Neural cell (in vitro differentiated cells): ENCODE measurements at regions not wholly inside any gene's neighbourhood (a gene's known extent, or its start where the extent isn't known, plus 50 kb on each side); places are given as distances from the start of the nearest gene placed in this dataset.

Experiments
- H2AFZ ChIP-seq: fragments of 200-600, 300-800 bp; sonication (generic), shearing (Covaris generic); 2 replicates; pipeline ENCODE4 v1.6.0; 2014; ENCODE audit warnings: low read depth, mild to moderate bottlenecking, antibody characterized with exemption, low read length, moderate library complexity
- H3F3A ChIP-seq: fragments of 200-600 bp; shearing (Covaris generic); 2 replicates; pipeline ENCODE4 v1.6.1; 2016; ENCODE audit warnings: mild to moderate bottlenecking, moderate library complexity, mixed read lengths, antibody characterized with exemption, low read length; ENCODE audit not compliant: insufficient read depth, poor library complexity, severe bottlenecking
- H3K27ac ChIP-seq: fragments of 200-600, 300-800 bp; sonication (generic), shearing (Covaris generic); 2 replicates; pipeline ENCODE4 v1.5.1; 2014; ENCODE audit warnings: mild to moderate bottlenecking, low read length, moderate library complexity
- H3K27me3 ChIP-seq: fragments of 300-800, 200-600 bp; sonication (generic), shearing (Covaris generic); 2 replicates; pipeline ENCODE4 v1.6.0; 2014; ENCODE audit warnings: mild to moderate bottlenecking, low read depth, low read length, moderate library complexity; ENCODE audit not compliant: insufficient read depth
- H3K36me3 ChIP-seq: fragments of 300-800, 200-600 bp; sonication (generic), shearing (Covaris generic); 2 replicates; pipeline ENCODE4 v1.5.1; 2014; ENCODE audit warnings: mild to moderate bottlenecking, antibody characterized with exemption, low read length, moderate library complexity; ENCODE audit not compliant: insufficient read depth
- H3K4me2 ChIP-seq: fragments of 300-800, 200-600 bp; sonication (generic), shearing (Covaris generic); 2 replicates; pipeline ENCODE4 v1.6.0; 2014; ENCODE audit warnings: mild to moderate bottlenecking, low read length
- H3K4me3 ChIP-seq: fragments of 300-800, 200-600 bp; sonication (generic), shearing (Covaris generic); 2 replicates; pipeline ENCODE4 v1.5.1; 2014; ENCODE audit warnings: mild to moderate bottlenecking, low read length, moderate library complexity
- H3K79me2 ChIP-seq: fragments of 200-600 bp; shearing (Covaris generic); replicated peaks from 2 replicates; pipeline ENCODE4 v1.6.0; 2014; ENCODE audit warnings: mild to moderate bottlenecking, low read length, moderate library complexity; ENCODE audit not compliant: insufficient read depth
- H3K9ac ChIP-seq: fragments of 300-800, 200-600 bp; sonication (generic), shearing (Covaris generic); 2 replicates; pipeline ENCODE4 v1.6.1; 2016; ENCODE audit warnings: mild to moderate bottlenecking, low read length, mixed read lengths
- H3K9me2 ChIP-seq: fragments of 200-600 bp; shearing (Covaris generic); 2 replicates; pipeline ENCODE4 v1.6.1; 2016; ENCODE audit warnings: mild to moderate bottlenecking, low read length, mixed read lengths; ENCODE audit not compliant: insufficient read depth
- H3K9me3 ChIP-seq: fragments of 200-600, 300-800 bp; sonication (generic), shearing (Covaris generic); 2 replicates; pipeline ENCODE4 v1.6.1; 2016; ENCODE audit warnings: mild to moderate bottlenecking, mixed run types, low read length, moderate library complexity, mixed read lengths
- H4K20me1 ChIP-seq: fragments of 200-600 bp; shearing (Covaris generic); 2 replicates; pipeline ENCODE4 v1.6.1; 2016; ENCODE audit warnings: mild to moderate bottlenecking, mixed run types; ENCODE audit not compliant: insufficient read depth
- CTCF ChIP-seq: fragments of 450-650 bp; IDR thresholded peaks from 2 replicates; pipeline ENCODE4 v1.5.1; 2014; ENCODE audit warnings: antibody characterized with exemption, mild to moderate bottlenecking, moderate library complexity; ENCODE audit not compliant: poor library complexity, severe bottlenecking
- EP300 ChIP-seq: fragments of 450-650 bp; conservative IDR thresholded peaks from 2 replicates; pipeline ENCODE4 v1.6.1; 2014; ENCODE audit warnings: antibody characterized with exemption, mild to moderate bottlenecking, moderate library complexity; ENCODE audit not compliant: poor library complexity, severe bottlenecking
- EZH2 ChIP-seq: fragments of 200-600, 300-800 bp; shearing (Covaris generic), sonication (generic); IDR thresholded peaks from 2 replicates; pipeline ENCODE4 v1.6.1; 2014; ENCODE audit warnings: antibody characterized with exemption, low read length, borderline replicate concordance, mild to moderate bottlenecking; ENCODE audit not compliant: insufficient read depth, poor library complexity, severe bottlenecking
- MXI1 ChIP-seq: fragments of 450-650 bp; conservative IDR thresholded peaks from 2 replicates; pipeline ENCODE4 v1.6.1; 2014; ENCODE audit warnings: antibody characterized with exemption, mild to moderate bottlenecking; ENCODE audit not compliant: poor library complexity, severe bottlenecking
- POLR2AphosphoS5 ChIP-seq: IDR thresholded peaks from 2 replicates; pipeline ENCODE4 v1.6.1; 2012
- RAD21 ChIP-seq: fragments of 450-650 bp; conservative IDR thresholded peaks from 2 replicates; pipeline ENCODE4 v1.6.1; 2014; ENCODE audit warnings: antibody characterized with exemption, mild to moderate bottlenecking, moderate library complexity
- REST ChIP-seq: IDR thresholded peaks from 2 replicates; pipeline ENCODE4 v1.6.1; 2012; ENCODE audit warnings: borderline replicate concordance
- SMC3 ChIP-seq: fragments of 450-650 bp; conservative IDR thresholded peaks from 2 replicates; pipeline ENCODE4 v1.6.1; 2014; ENCODE audit warnings: antibody characterized with exemption, mild to moderate bottlenecking, moderate library complexity; ENCODE audit not compliant: poor library complexity
- TAF1 ChIP-seq: IDR thresholded peaks from 2 replicates; pipeline ENCODE4 v1.6.1; 2012; ENCODE audit warnings: low read depth

GRCh38 chr2:240319221-240319854 is 116.1 kb upstream of the GPC1 start:
- H3K4me3 ChIP-seq = no peak overlapping the region
- no peaks in the 10 kb centered on the region for H3F3A ChIP-seq
- H3K27ac ChIP-seq = no peak overlapping the region
- no peaks in the 10 kb centered on the region for H4K20me1 ChIP-seq
- H3K79me2 ChIP-seq = no peaks in the 10 kb centered on the region
- H3K9ac ChIP-seq = no peak overlapping the region
- no peak overlapping the region for H3K4me2 ChIP-seq
- no peaks in the 10 kb centered on the region for H3K9me2 ChIP-seq
- H3K36me3 ChIP-seq = no peaks in the 10 kb centered on the region
- TF ChIP-seq EZH2 = no peak
- TF ChIP-seq SMC3 = no peak
- TF ChIP-seq MXI1 = no peak
- TF ChIP-seq RAD21 = no peak
- no peak for TF ChIP-seq TAF1
- TF ChIP-seq REST = no peak
- no peak for TF ChIP-seq CTCF
- no peak for TF ChIP-seq EP300
- TF ChIP-seq POLR2AphosphoS5 = no peak
- no peaks in the 10 kb centered on the region for H3K27me3 ChIP-seq
- no peaks in the 10 kb centered on the region for H3K9me3 ChIP-seq
- H2AFZ ChIP-seq = no peak overlapping the region

- H3K4me3 ChIP-seq = no peak overlapping the region
- no peak overlapping the region for H3K4me2 ChIP-seq
- no peaks in the 10 kb centered on the region for H3F3A ChIP-seq
- H3K27ac ChIP-seq = no peak overlapping the region
- TF ChIP-seq REST (no peak), EP300 (no peak), MXI1 (no peak), TAF1 (no peak), RAD21 (no peak), CTCF (no peak), SMC3 (no peak), POLR2AphosphoS5 (no peak), EZH2 (no peak)
- H3K9me3 ChIP-seq = no peaks in the 10 kb centered on the region
- no peak overlapping the region for H3K9ac ChIP-seq
- no peak overlapping the region for H2AFZ ChIP-seq
- no peaks in the 10 kb centered on the region for H3K9me2 ChIP-seq
- H3K27me3 ChIP-seq = no peaks in the 10 kb centered on the region
- no peaks in the 10 kb centered on the region for H3K79me2 ChIP-seq
- no peaks in the 10 kb centered on the region for H3K36me3 ChIP-seq
- H4K20me1 ChIP-seq = no peaks in the 10 kb centered on the region
Observed at GRCh38 chr2:240319855-240320203, 115.6 kb upstream of the GPC1 start.
